ENCODE measurements at regions not wholly inside any gene's neighbourhood (a gene's known extent, or its start where the extent isn't known, plus 50 kb on each side); places are given as distances from the start of the nearest gene placed in this dataset.

GRCh38 chr1:219415915-219416314, 197.0 kb downstream of the ZC3H11B start:
- H3K27me3 ChIP-seq: no peaks in the 10 kb centered on the region
- TF ChIP-seq, protein P1, sequence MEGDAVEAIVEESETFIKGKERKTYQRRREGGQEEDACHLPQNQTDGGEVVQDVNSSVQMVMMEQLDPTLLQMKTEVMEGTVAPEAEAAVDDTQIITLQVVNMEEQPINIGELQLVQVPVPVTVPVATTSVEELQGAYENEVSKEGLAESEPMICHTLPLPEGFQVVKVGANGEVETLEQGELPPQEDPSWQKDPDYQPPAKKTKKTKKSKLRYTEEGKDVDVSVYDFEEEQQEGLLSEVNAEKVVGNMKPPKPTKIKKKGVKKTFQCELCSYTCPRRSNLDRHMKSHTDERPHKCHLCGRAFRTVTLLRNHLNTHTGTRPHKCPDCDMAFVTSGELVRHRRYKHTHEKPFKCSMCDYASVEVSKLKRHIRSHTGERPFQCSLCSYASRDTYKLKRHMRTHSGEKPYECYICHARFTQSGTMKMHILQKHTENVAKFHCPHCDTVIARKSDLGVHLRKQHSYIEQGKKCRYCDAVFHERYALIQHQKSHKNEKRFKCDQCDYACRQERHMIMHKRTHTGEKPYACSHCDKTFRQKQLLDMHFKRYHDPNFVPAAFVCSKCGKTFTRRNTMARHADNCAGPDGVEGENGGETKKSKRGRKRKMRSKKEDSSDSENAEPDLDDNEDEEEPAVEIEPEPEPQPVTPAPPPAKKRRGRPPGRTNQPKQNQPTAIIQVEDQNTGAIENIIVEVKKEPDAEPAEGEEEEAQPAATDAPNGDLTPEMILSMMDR (IDR thresholded peaks at IDR 0.05): no peak
- no peak for TF ChIP-seq POLR2A (IDR thresholded peaks at IDR 0.05)
- H3K4me3 ChIP-seq: no peak overlapping the region
- H3K4me1 ChIP-seq (replicated peaks in 1 of 2): no peaks in the 10 kb centered on the region
- 86 to 90% (median 89%) methylated on average over 2 of the region's 2 CpGs for WGBS, 4 donors
- no peaks in the 10 kb centered on the region for H3K36me3 ChIP-seq (replicated peaks in 1 of 2)
- no peaks in the 10 kb centered on the region for H3K9me3 ChIP-seq (replicated peaks in 1 of 3)
- intact Hi-C loops (cut with DNase I): no loop called here
- DNase-seq: no peak
- H3K27ac ChIP-seq: no peak overlapping the region

DNA sequence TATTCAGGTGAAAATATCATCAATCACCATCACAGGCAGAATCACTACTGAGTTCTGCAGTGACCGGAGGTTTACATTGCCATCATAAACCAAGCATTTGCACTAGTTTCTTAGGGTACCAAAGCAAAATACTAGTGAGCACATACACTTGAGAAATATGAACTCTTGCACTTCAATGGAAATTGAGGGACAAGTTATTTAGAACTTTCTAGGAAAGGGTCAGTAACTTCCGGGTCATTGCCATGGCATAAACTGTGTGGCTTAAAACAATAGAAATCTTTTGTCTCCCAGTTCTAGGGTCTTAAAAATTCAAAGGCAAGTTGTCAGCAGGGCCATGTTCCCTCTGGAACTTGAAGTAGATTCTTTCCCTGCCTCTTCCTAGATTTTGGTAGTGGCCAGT, 197.5 kb downstream of the ZC3H11B start:
- Histone ChIP-seq H3K27me3 (no peaks in the 10 kb centered on the region), H3K27ac (no peak overlapping the region), H3K4me1 (replicated peaks in 1 of 2) (no peaks in the 10 kb centered on the region), H3K9me3 (replicated peaks in 1 of 3) (no peaks in the 10 kb centered on the region), H3K4me3 (no peak overlapping the region), H3K36me3 (replicated peaks in 1 of 2) (no peaks in the 10 kb centered on the region)
- WGBS, 4 donors: 90 to 96% (median 93%) methylated on average over 2 of the region's 2 CpGs
- no peak for DNase-seq
- intact Hi-C loops (cut with DNase I): no loop called here
- TF ChIP-seq POLR2A (IDR thresholded peaks at IDR 0.05): no peak
- TF ChIP-seq, protein P1 (IDR thresholded peaks at IDR 0.05): no peak

DNA sequence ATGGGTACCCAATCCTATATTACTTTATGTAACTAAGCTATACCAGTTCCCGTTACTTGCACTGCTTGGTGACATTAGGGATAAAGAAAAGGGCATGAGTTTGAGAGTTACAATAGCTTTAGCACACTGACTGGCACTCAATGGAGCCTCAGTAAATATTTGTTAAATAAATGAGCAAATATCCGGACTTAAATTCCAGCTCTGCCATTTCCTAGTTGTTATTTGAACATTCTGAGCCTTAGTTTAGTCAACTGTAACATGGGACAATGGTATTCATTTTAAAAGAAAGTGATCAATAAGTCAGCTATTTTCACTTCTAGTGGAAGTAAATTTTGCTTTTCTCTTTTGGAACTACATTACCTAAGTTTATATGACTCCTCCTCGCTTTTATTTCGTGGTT, 198.7 kb downstream of the ZC3H11B start:
- Histone ChIP-seq H3K36me3 (replicated peaks in 1 of 2) (no peaks in the 10 kb centered on the region), H3K4me1 (replicated peaks in 1 of 2) (no peaks in the 10 kb centered on the region), H3K9me3 (replicated peaks in 1 of 3) (no peaks in the 10 kb centered on the region), H3K4me3 (no peak overlapping the region), H3K27ac (no peak overlapping the region), H3K27me3 (no peaks in the 10 kb centered on the region)
- 82 to 90% (median 85%) methylated on average over 4 of the region's 4 CpGs for WGBS, 4 donors
- no peak for DNase-seq
- intact Hi-C loops (cut with DNase I): no loop called here
- TF ChIP-seq, protein P1 (IDR thresholded peaks at IDR 0.05): no peak
- no peak for TF ChIP-seq POLR2A (IDR thresholded peaks at IDR 0.05)

DNA sequence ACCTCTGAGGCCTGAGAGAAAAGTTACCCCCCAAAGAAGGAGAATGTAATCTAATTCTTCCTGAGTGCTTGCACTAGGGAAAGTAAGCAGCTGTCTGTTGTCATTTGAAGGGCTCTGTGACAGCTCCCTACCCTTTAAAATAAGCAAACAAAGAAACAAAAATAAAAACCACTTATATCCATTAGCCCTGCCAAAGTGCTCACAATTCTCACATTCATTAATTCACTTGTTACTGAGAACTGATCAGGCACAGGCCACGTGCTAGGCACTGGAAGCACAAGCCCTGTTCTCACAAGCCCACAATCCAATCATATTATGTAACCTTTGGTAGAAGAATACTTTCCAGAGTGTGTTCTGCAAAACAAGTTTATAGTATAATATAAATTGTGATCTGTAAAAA, 199.4 kb downstream of the ZC3H11B start:
- Histone ChIP-seq H3K36me3 (replicated peaks in 1 of 2) (no peaks in the 10 kb centered on the region), H3K9me3 (replicated peaks in 1 of 3) (no peaks in the 10 kb centered on the region), H3K27ac (no peak overlapping the region), H3K4me1 (replicated peaks in 1 of 2) (no peaks in the 10 kb centered on the region), H3K4me3 (no peak overlapping the region), H3K27me3 (no peaks in the 10 kb centered on the region)
- WGBS, 4 donors: 64 to 91% (median 74%) methylated on average over 1 of the region's 1 CpG
- intact Hi-C loops (cut with DNase I): no loop called here
- no peak for DNase-seq
- no peak for TF ChIP-seq POLR2A (IDR thresholded peaks at IDR 0.05)
- TF ChIP-seq, protein P1 (IDR thresholded peaks at IDR 0.05): no peak

All from adrenal gland (tissue), 9 donors.